HFFc6 (cell line): ENCODE measurements at regions not wholly inside any gene's neighbourhood (a gene's known extent, or its start where the extent isn't known, plus 50 kb on each side); places are given as distances from the start of the nearest gene placed in this dataset.

Experiments used
- DNase-seq: peaks from one replicate; pipeline ENCODE4 v3.0.0-alpha.2; 2018
- H3K27ac Mint-ChIP-seq: 2 replicates; pipeline ENCODE4 v1.8.0; 2020; ENCODE audit warnings: mild to moderate bottlenecking, mixed read lengths
- H3K27me3 Mint-ChIP-seq: 2 replicates; pipeline ENCODE4 v1.8.0; 2021; ENCODE audit warnings: mild to moderate bottlenecking, moderate library complexity, mixed read lengths; ENCODE audit not compliant: insufficient read depth
- H3K36me3 Mint-ChIP-seq: 2 replicates; pipeline ENCODE4 v1.8.0; 2021; ENCODE audit warnings: low read depth, mixed read lengths
- H3K4me1 Mint-ChIP-seq: 2 replicates; pipeline ENCODE4 v1.8.0; 2020; ENCODE audit warnings: low read depth, mixed read lengths
- H3K4me3 Mint-ChIP-seq: 2 replicates; pipeline ENCODE4 v1.8.0; 2020; ENCODE audit warnings: mild to moderate bottlenecking, moderate library complexity, mixed read lengths
- H3K9me3 Mint-ChIP-seq: 2 replicates; pipeline ENCODE4 v1.8.0; 2020; ENCODE audit warnings: mild to moderate bottlenecking, mixed read lengths
- TF ChIP-seq, protein P1 (sequence below): fragments of 200-600 bp; sonication (generic); IDR thresholded peaks from 2 replicates; pipeline ENCODE4 v1.5.0; 2021; ENCODE audit warnings: antibody characterized with exemption, mild to moderate bottlenecking

DNA sequence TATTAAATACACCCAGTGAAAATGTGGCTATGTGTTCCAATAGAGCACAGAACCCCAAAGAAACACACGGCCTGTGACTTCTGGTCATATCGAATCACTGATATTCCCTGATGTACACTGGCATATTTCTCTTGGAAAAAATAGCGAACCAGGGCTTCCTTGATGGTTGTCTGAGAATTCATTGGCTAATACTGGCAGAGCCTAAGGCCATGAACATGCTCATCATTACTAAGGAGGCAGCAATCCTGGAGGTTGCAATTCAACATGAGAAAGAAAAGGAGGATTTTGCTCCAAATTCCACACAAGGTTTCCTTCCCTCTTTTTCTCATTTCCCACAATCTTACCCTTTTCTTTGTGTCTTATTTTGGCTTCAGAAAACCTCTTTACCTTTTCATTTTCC lies 212.9 kb upstream of the HMGA2 start:
- TF ChIP-seq, protein P1, sequence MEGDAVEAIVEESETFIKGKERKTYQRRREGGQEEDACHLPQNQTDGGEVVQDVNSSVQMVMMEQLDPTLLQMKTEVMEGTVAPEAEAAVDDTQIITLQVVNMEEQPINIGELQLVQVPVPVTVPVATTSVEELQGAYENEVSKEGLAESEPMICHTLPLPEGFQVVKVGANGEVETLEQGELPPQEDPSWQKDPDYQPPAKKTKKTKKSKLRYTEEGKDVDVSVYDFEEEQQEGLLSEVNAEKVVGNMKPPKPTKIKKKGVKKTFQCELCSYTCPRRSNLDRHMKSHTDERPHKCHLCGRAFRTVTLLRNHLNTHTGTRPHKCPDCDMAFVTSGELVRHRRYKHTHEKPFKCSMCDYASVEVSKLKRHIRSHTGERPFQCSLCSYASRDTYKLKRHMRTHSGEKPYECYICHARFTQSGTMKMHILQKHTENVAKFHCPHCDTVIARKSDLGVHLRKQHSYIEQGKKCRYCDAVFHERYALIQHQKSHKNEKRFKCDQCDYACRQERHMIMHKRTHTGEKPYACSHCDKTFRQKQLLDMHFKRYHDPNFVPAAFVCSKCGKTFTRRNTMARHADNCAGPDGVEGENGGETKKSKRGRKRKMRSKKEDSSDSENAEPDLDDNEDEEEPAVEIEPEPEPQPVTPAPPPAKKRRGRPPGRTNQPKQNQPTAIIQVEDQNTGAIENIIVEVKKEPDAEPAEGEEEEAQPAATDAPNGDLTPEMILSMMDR = no peak

DNA sequence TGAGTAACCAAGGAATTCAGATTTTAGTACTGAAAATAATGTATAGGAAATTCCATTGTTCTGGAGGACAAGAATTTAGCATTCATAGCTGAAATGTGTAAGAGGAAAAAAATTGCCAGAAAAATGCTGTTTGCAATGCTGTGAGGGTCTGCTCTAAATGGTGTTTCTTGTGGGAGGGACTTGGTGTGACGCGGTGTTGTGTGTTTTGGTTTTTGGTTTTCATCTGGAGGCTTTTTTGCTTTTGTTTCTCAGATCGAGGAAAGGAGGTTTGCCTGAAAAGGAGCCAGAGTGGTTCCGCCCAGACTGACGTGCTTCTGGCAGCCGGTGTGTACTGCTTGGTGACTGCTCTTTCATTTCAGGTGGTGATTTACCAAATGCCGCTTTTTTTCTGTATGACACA lies 211.8 kb upstream of the HMGA2 start:
- Mint-ChIP-seq H3K4me1 (peaks cover 100% of the 10 kb centered on the region), H3K4me3 (no peak overlapping the region), H3K27me3 (peaks cover 2% of the 10 kb centered on the region; the same call in 1 of the 2 replicates), H3K9me3 (no peaks in the 10 kb centered on the region), H3K36me3 (peaks cover 37% of the 10 kb centered on the region), H3K27ac (peak overlapping the region; percentile 71)
- no peak for DNase-seq
- TF ChIP-seq, protein P1 = no peak

More for the DNA sequence above, 212.9 kb upstream of the HMGA2 start:
- Mint-ChIP-seq H3K4me1 (peaks cover 100% of the 10 kb centered on the region), H3K4me3 (no peak overlapping the region), H3K36me3 (peaks cover 40% of the 10 kb centered on the region), H3K27me3 (peaks cover 2% of the 10 kb centered on the region; the same call in 1 of the 2 replicates), H3K27ac (peak overlapping the region; percentile 87), H3K9me3 (no peaks in the 10 kb centered on the region)
- no peak for DNase-seq

DNA sequence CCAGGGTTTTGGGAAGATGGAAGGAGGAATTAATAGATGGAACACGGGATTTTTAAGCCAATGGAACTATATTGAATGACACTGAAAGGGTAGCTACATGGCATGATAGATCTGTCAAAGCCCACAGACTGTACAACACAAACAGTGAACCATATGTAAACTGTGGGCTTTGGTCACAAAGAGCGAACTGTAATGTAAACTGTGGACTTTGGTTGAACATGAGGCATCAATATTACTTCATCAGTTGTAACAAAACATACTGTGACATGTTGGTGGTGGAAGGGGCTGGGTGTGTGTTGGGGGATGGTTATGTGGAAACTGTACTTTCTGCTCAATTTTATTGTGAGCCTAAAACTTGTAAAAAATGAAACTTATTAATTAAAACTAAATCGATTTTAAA lies 210.6 kb upstream of the HMGA2 start:
- Mint-ChIP-seq H3K4me3 (no peak overlapping the region), H3K36me3 (peaks cover 32% of the 10 kb centered on the region), H3K27ac (peak overlapping the region; percentile 7; the same call in 1 of the 2 replicates), H3K9me3 (no peaks in the 10 kb centered on the region), H3K27me3 (peaks cover 2% of the 10 kb centered on the region; the same call in 1 of the 2 replicates), H3K4me1 (peaks cover 98% of the 10 kb centered on the region)
- DNase-seq = no peak
- TF ChIP-seq, protein P1 = no peak

DNA sequence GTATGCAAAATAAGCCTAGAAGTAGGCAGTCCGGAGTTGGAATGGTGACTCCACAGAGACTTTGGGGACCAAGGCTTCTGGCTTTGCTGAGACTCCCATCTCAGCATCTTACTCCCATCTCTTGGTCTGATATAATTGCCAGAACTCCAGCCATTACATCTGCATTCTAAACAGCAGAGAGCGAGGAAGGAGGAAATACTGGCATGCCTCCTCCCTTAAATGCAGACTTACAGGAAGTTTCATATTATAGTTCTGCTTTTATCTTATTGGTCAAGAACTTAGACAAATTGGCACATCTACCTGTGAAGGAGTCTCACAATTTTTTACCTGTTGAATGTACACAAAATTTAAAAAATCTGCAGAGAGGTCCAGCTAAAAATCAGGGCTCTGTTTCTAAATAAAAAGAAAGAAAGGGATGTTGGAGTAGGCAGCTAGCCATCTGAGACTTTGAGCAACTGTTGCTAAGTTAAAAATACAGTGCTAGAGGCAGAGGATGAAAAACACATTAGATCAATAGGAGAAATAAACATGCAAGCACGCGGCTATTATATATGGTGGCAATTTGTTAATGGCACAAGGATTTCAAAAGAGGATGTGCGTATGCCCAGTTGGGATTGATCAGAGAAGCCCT lies 209.9 kb upstream of the HMGA2 start:
- Mint-ChIP-seq H3K9me3 (no peaks in the 10 kb centered on the region), H3K27ac (peak overlapping the region; percentile 74), H3K4me3 (peak overlapping the region; percentile 0; the same call in 1 of the 2 replicates), H3K4me1 (peaks cover 95% of the 10 kb centered on the region), H3K36me3 (peaks cover 32% of the 10 kb centered on the region), H3K27me3 (peaks cover 2% of the 10 kb centered on the region; the same call in 1 of the 2 replicates)
- no peak for DNase-seq
- TF ChIP-seq, protein P1 = no peak

DNA sequence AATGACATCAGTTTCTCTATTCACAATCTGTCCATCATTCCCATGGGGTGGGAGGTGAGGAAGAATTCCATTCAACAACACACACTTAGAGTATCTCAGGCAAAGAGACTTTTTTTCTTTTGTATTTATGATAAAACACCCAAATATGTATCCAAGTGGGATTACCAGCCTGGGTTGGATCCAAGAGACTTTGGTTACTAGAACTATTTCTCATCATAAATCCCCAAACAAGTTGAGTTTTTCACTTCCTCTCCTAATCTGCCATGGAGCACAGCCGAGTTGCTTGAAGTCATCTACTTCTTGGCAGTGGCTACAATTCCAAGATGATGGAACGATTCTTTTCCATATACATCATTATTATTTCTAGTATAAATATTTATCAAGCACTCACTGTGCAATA lies 209.2 kb upstream of the HMGA2 start:
- no peaks in the 10 kb centered on the region for H3K9me3 Mint-ChIP-seq
- H3K27ac Mint-ChIP-seq = peak overlapping the region; percentile 74
- peaks cover 32% of the 10 kb centered on the region for H3K36me3 Mint-ChIP-seq
- H3K27me3 Mint-ChIP-seq = no peaks in the 10 kb centered on the region
- peak overlapping the region; percentile 0; the same call in 1 of the 2 replicates for H3K4me3 Mint-ChIP-seq
- peaks cover 94% of the 10 kb centered on the region for H3K4me1 Mint-ChIP-seq
- DNase-seq = peak; percentile 79
- TF ChIP-seq, protein P1 = no peak
